ENCODE measurements at regions not wholly inside any gene's neighbourhood (a gene's known extent, or its start where the extent isn't known, plus 50 kb on each side); places are given as distances from the start of the nearest gene placed in this dataset.

GRCh38 chr7:118511146-118511545 is 286.6 kb downstream of the ANKRD7 start:
- no peak for TF ChIP-seq CTCF (IDR thresholded peaks at IDR 0.05)
- H3K36me3 ChIP-seq = no peaks in the 10 kb centered on the region
- intact Hi-C loops (cut with DNase I) = no loop called here
- no peak for ATAC-seq
- H3K4me1 ChIP-seq = no peaks in the 10 kb centered on the region
- no peak overlapping the region for H3K4me3 ChIP-seq
- H3K27ac ChIP-seq = no peak overlapping the region
- H3K9me3 ChIP-seq = no peaks in the 10 kb centered on the region
- WGBS, 2 donors = 22 to 23% methylated on average over 2 of the region's 2 CpGs
- no peak for DNase-seq
- no peak for FAIRE-seq
- H3K27me3 ChIP-seq = no peaks in the 10 kb centered on the region

GRCh38 chr7:118517275-118517674 is 292.8 kb downstream of the ANKRD7 start:
- DNase-seq (no peak), ATAC-seq (no peak), FAIRE-seq (no peak)
- WGBS, 2 donors = 0 to 35% methylated on average over 1 of the region's 1 CpG
- Histone ChIP-seq H3K9me3 (no peaks in the 10 kb centered on the region), H3K4me3 (no peak overlapping the region), H3K36me3 (no peaks in the 10 kb centered on the region), H3K4me1 (no peaks in the 10 kb centered on the region), H3K27me3 (no peaks in the 10 kb centered on the region), H3K27ac (no peak overlapping the region)
- intact Hi-C loops (cut with DNase I) = no loop called here
- TF ChIP-seq CTCF (IDR thresholded peaks at IDR 0.05) = no peak

GRCh38 chr7:118525020-118525419 is 300.5 kb downstream of the ANKRD7 start:
- H3K9me3 ChIP-seq = no peaks in the 10 kb centered on the region
- no peaks in the 10 kb centered on the region for H3K4me1 ChIP-seq
- H3K27me3 ChIP-seq = no peaks in the 10 kb centered on the region
- FAIRE-seq (no peak), ATAC-seq (no peak), DNase-seq (no peak)
- intact Hi-C loops (cut with DNase I) = no loop called here
- no peaks in the 10 kb centered on the region for H3K36me3 ChIP-seq
- H3K4me3 ChIP-seq = no peak overlapping the region
- H3K27ac ChIP-seq = no peak overlapping the region
- no peak for TF ChIP-seq CTCF (IDR thresholded peaks at IDR 0.05)

GRCh38 chr7:118531566-118531965 is 307.1 kb downstream of the ANKRD7 start:
- no peak overlapping the region for H3K4me3 ChIP-seq
- no peaks in the 10 kb centered on the region for H3K36me3 ChIP-seq
- intact Hi-C loops (cut with DNase I) = no loop called here
- DNase-seq = no peak
- no peaks in the 10 kb centered on the region for H3K9me3 ChIP-seq
- no peak for TF ChIP-seq CTCF (IDR thresholded peaks at IDR 0.05)
- H3K27ac ChIP-seq = no peak overlapping the region
- no peaks in the 10 kb centered on the region for H3K4me1 ChIP-seq
- ATAC-seq = no peak
- FAIRE-seq = no peak
- H3K27me3 ChIP-seq = no peaks in the 10 kb centered on the region

- FAIRE-seq = no peak
- Histone ChIP-seq H3K27me3 (no peaks in the 10 kb centered on the region), H3K4me1 (no peaks in the 10 kb centered on the region), H3K9me3 (peaks cover 0 to 5% (median 0%) of the 10 kb centered on the region in 4 donors), H3K36me3 (no peaks in the 10 kb centered on the region), H3K4me3 (no peak overlapping the region), H3K27ac (no peak overlapping the region)
- intact Hi-C loops (cut with DNase I) = no loop called here
- TF ChIP-seq CTCF (IDR thresholded peaks at IDR 0.05) = no peak
- DNase-seq = no peak
- WGBS, 2 donors = 46 to 66% methylated on average over 1 of the region's 1 CpG
- no peak for ATAC-seq
Observed at GRCh38 chr7:118559207-118559606, 334.7 kb downstream of the ANKRD7 start.
